Progenitor cell of endocrine pancreas (in vitro differentiated cells): ENCODE measurements at regions not wholly inside any gene's neighbourhood (a gene's known extent, or its start where the extent isn't known, plus 50 kb on each side); places are given as distances from the start of the nearest gene placed in this dataset.
"Not testable (repeated sequence)": the region's sequence is repeated elsewhere in the genome, so short reads cannot be mapped to it uniquely, and the experiment has no call there.

Source experiments
- DNase-seq: peaks from one replicate; pipeline ENCODE4 v3.0.0; 2021; ENCODE audit warnings: low spot score; ENCODE audit not compliant: unreplicated experiment
- H3K27ac Mint-ChIP-seq: 2 replicates; pipeline ENCODE4 v1.8.0; 2021; ENCODE audit warnings: mild to moderate bottlenecking, moderate library complexity, mixed read lengths
- H3K27me3 Mint-ChIP-seq: 2 replicates; pipeline ENCODE4 v1.8.0; 2021; ENCODE audit warnings: mixed read lengths
- H3K36me3 Mint-ChIP-seq: 2 replicates; pipeline ENCODE4 v1.8.0; 2022; ENCODE audit warnings: mixed read lengths; ENCODE audit not compliant: insufficient read depth
- H3K4me1 Mint-ChIP-seq: 2 replicates; pipeline ENCODE4 v1.8.0; 2021; ENCODE audit warnings: low read depth, mixed read lengths
- H3K4me3 Mint-ChIP-seq: 2 replicates; pipeline ENCODE4 v1.8.0; 2021; ENCODE audit warnings: low read depth, mild to moderate bottlenecking, moderate library complexity, mixed read lengths
- H3K9me3 Mint-ChIP-seq: 2 replicates; pipeline ENCODE4 v1.8.0; 2021; ENCODE audit warnings: low read depth, mixed read lengths
- CTCF ChIP-seq: fragments of 200-600 bp; sonication (generic); IDR thresholded peaks from one replicate; pipeline ENCODE4 v1.5.0; 2021; ENCODE audit warnings: antibody characterized with exemption, mild to moderate bottlenecking; ENCODE audit not compliant: unreplicated experiment

DNA sequence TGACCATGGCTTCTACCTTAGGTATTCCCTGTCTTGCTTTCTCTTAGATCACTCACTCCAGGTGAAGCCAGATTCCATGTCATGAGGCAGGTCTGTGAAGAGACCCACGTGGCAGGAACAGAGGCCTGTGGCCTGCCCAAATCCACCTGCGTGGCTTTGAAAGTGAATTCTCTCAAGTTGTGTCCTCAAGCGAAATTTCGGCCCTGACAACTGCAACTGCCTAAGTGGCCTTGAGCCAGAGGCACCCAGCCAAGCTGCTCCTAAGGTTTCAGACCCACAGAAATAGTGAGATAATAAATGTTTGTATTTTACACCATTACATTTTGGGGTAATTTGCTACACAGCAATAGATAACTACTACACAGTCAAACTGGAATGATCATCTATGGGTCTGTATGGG lies 497.9 kb downstream of the XYLT1 start:
- Mint-ChIP-seq H3K4me1 (no peaks in the 10 kb centered on the region), H3K4me3 (no peak overlapping the region), H3K27ac (no peak overlapping the region), H3K27me3 (no peaks in the 10 kb centered on the region), H3K36me3 (no peaks in the 10 kb centered on the region), H3K9me3 (peaks cover 6% of the 10 kb centered on the region)
- no peak for TF ChIP-seq CTCF
- DNase-seq = no peak

DNA sequence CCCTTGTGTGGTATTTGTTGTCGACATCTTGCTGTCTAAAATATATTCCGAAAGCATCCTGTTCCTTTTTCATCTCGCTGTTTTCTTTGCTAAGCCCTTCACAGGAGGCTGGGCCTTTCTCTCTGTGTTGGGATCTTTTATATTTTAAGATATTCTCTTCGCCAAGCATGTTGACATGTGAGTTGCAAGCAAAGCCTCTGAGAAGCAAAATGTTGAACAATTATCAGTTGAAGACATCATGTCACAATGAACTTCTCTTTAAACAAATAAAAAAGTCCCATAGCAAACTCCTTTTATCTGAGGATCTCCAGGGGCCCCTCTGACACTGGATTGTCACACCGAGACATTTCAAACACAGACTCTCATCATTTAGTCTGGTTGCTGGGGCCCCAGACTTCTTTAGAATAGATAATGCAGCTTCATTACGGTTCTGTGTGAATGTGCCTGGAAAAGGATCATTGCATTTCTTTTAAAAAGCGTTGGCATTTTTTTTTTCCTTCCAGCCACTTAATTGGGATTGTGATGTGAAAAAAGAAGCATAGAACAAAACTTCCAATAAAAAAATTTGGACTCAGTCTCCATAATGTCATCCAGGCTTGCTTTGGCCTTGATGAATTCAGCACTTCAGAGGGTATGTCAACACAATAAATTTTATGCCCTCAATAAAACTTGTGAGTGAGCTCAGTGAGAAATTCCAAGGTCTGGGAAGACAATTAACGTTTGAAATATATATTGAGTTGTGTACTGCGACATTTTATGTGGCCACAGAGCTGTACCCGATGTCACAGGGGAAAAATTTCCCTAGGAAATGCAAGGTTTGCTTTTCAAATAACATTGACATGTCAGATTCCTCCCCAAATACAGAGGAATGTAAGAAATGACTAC lies 496.8 kb downstream of the XYLT1 start:
- H3K27me3 Mint-ChIP-seq = no peaks in the 10 kb centered on the region
- H3K36me3 Mint-ChIP-seq = no peaks in the 10 kb centered on the region
- TF ChIP-seq CTCF = no peak
- no peak overlapping the region for H3K27ac Mint-ChIP-seq
- H3K4me1 Mint-ChIP-seq = no peaks in the 10 kb centered on the region
- H3K9me3 Mint-ChIP-seq = peaks cover 6% of the 10 kb centered on the region
- no peak overlapping the region for H3K4me3 Mint-ChIP-seq
- no peak for DNase-seq

- Mint-ChIP-seq H3K4me3 (no peak overlapping the region), H3K36me3 (no peaks in the 10 kb centered on the region), H3K9me3 (peaks cover 3% of the 10 kb centered on the region), H3K27ac (no peak overlapping the region), H3K4me1 (no peaks in the 10 kb centered on the region), H3K27me3 (no peaks in the 10 kb centered on the region)
- no peak for TF ChIP-seq CTCF
- no peak for DNase-seq
Observed at GRCh38 chr16:16982614-16983013, 488.1 kb downstream of the XYLT1 start.

DNA sequence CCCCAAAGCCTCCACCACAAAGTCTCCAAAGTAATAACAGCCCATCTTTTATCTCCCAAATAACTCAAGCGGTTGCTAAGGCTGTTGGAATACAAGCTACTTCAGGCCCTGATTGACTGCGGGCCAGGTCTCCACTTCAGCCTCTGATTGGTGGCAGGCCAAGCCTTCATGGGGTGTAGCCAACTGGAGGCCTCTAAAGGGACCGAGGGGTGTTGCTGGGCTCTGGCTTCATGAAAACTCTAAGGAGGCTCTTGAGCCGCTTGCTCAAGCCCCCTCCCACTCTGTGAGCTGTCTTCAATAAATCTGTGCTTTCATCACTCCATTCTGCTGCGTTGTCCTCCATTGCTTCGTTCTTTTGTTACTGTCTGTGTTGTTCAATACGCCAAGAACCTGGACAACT lies 487.2 kb downstream of the XYLT1 start:
- H3K27me3 Mint-ChIP-seq = no peaks in the 10 kb centered on the region
- no peak for TF ChIP-seq CTCF
- H3K36me3 Mint-ChIP-seq = no peaks in the 10 kb centered on the region
- no peak overlapping the region for H3K4me3 Mint-ChIP-seq
- peaks cover 3% of the 10 kb centered on the region for H3K9me3 Mint-ChIP-seq
- no peak overlapping the region for H3K27ac Mint-ChIP-seq
- DNase-seq = no peak
- no peaks in the 10 kb centered on the region for H3K4me1 Mint-ChIP-seq

- H3K27me3 Mint-ChIP-seq = not testable (repeated sequence)
Observed at GRCh38 chr16:16984091-16984490, 486.7 kb downstream of the XYLT1 start.

DNA sequence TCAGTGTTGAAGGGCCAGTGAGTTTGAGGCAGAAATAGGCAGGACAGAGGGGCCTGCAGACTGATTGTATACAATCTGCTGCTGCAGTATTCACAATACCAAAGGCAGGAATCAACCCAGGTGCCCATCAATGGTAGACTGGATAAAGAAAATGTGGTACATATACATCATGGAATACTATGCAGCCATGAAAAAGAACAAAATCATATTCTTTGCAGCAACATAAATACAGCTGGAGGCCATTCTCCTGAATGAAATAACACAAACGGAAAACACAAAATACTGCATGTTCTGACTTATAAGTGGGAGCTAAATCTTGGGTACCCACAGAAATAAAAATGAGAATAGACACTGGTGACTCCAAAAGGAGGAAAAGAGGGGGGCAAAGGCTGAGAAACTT lies 485.1 kb downstream of the XYLT1 start:
- H3K27me3 Mint-ChIP-seq = no peaks in the 10 kb centered on the region
- no peak for TF ChIP-seq CTCF
- no peaks in the 10 kb centered on the region for H3K4me1 Mint-ChIP-seq
- no peak for DNase-seq
- H3K36me3 Mint-ChIP-seq = no peaks in the 10 kb centered on the region
- no peak overlapping the region for H3K4me3 Mint-ChIP-seq
- no peak overlapping the region for H3K27ac Mint-ChIP-seq
- H3K9me3 Mint-ChIP-seq = peaks cover 3% of the 10 kb centered on the region

More at GRCh38 chr16:16984091-16984490, 486.7 kb downstream of the XYLT1 start:
- H3K4me1 Mint-ChIP-seq, H3K9me3 Mint-ChIP-seq, H3K36me3 Mint-ChIP-seq, H3K4me3 Mint-ChIP-seq, DNase-seq, H3K27ac Mint-ChIP-seq: not testable (repeated sequence)
